ENCODE measurements at regions not wholly inside any gene's neighbourhood (a gene's known extent, or its start where the extent isn't known, plus 50 kb on each side); places are given as distances from the start of the nearest gene placed in this dataset.

- DNase-seq (ENCODE audit: low read depth) = no peak
These were observed 556.1 kb downstream of the EFNB2 start for GRCh38 chr13:105979131-105980011.

- no peak for DNase-seq (ENCODE audit: low read depth)
These were observed 561.1 kb downstream of the EFNB2 start for GRCh38 chr13:105974380-105974779.

GRCh38 chr13:105972811-105973590 is 562.5 kb downstream of the EFNB2 start:
- no peak for DNase-seq (ENCODE audit: low read depth)

- no peak for DNase-seq (ENCODE audit: low read depth)
These were observed 563.1 kb downstream of the EFNB2 start for GRCh38 chr13:105972306-105972721.

GRCh38 chr13:105971738-105972137 is 563.7 kb downstream of the EFNB2 start:
- DNase-seq (ENCODE audit: low read depth) = no peak

GRCh38 chr13:105971312-105971711 is 564.1 kb downstream of the EFNB2 start:
- DNase-seq (ENCODE audit: low read depth) = no peak

GRCh38 chr13:105969761-105970160 is 565.7 kb downstream of the EFNB2 start:
- DNase-seq (ENCODE audit: low read depth) = no peak

- no peak for DNase-seq (ENCODE audit: low read depth)
These were observed 569.6 kb downstream of the EFNB2 start for GRCh38 chr13:105965910-105966309.

GRCh38 chr13:105962080-105962479 is 573.4 kb downstream of the EFNB2 start:
- DNase-seq (ENCODE audit: low read depth) = no peak

GRCh38 chr13:105961438-105961837 is 574.0 kb downstream of the EFNB2 start:
- DNase-seq (ENCODE audit: low read depth) = no peak

GRCh38 chr13:105960326-105960725 is 575.1 kb downstream of the EFNB2 start:
- no peak for DNase-seq (ENCODE audit: low read depth)

- no peak for DNase-seq (ENCODE audit: low read depth)
These were observed 575.6 kb downstream of the EFNB2 start for GRCh38 chr13:105959876-105960275.

GRCh38 chr13:105957769-105958438 is 577.6 kb downstream of the EFNB2 start:
- no peak for DNase-seq (ENCODE audit: low read depth)

- no peak for DNase-seq (ENCODE audit: low read depth)
These were observed 578.5 kb downstream of the EFNB2 start for GRCh38 chr13:105956921-105957320.

- no peak for DNase-seq (ENCODE audit: low read depth)
These were observed 582.5 kb downstream of the EFNB2 start for GRCh38 chr13:105952973-105953290.

- no peak for DNase-seq (ENCODE audit: low read depth)
These were observed 583.1 kb downstream of the EFNB2 start for GRCh38 chr13:105952233-105952972.

- DNase-seq (ENCODE audit: low read depth) = no peak
These were observed 587.3 kb downstream of the EFNB2 start for GRCh38 chr13:105948143-105948542.

- DNase-seq (ENCODE audit: low read depth) = no peak
These were observed 594.6 kb downstream of the EFNB2 start for GRCh38 chr13:105940882-105941281.

GRCh38 chr13:105937451-105937850 is 598.0 kb downstream of the EFNB2 start:
- DNase-seq (ENCODE audit: low read depth) = no peak

- no peak for DNase-seq (ENCODE audit: low read depth)
These were observed 598.6 kb downstream of the EFNB2 start for GRCh38 chr13:105936816-105937215.

GRCh38 chr13:105929505-105929904 is 606.0 kb downstream of the EFNB2 start:
- DNase-seq (ENCODE audit: low read depth) = no peak

- no peak for DNase-seq (ENCODE audit: low read depth)
These were observed 606.6 kb downstream of the EFNB2 start for GRCh38 chr13:105928901-105929300.

Measured in stimulated activated CD8-positive, alpha-beta memory T cell treated with anti-CD3 and anti-CD28 coated beads, Interleukin-12 subunit alpha, Interleukin-12 subunit beta, amount 100 ng/mL, for 4 hours (primary cell).